DOHH2 (cell line): ENCODE measurements at regions not wholly inside any gene's neighbourhood (a gene's known extent, or its start where the extent isn't known, plus 50 kb on each side); places are given as distances from the start of the nearest gene placed in this dataset.

Experiments used
- H3F3A ChIP-seq: fragments of 200-600 bp; sonication (generic), shearing (Covaris generic); 2 replicates; pipeline ENCODE4 v1.6.0; 2016; ENCODE audit warnings: antibody characterized with exemption, mild to moderate bottlenecking; ENCODE audit not compliant: control insufficient read depth, insufficient read depth
- H3K27ac ChIP-seq: fragments of 200-600 bp; sonication (generic); 2 replicates; pipeline ENCODE4 v1.5.1; 2014; ENCODE audit warnings: low read depth, mild to moderate bottlenecking, low read length, moderate library complexity
- H3K27me3 ChIP-seq: fragments of 200-600 bp; sonication (generic); 2 replicates; pipeline ENCODE4 v1.6.1; 2014; ENCODE audit warnings: mild to moderate bottlenecking, low read length, mixed read lengths; ENCODE audit not compliant: control insufficient read depth
- H3K36me3 ChIP-seq: fragments of 200-600 bp; sonication (generic); 2 replicates; pipeline ENCODE4 v1.6.1; 2014; ENCODE audit warnings: mild to moderate bottlenecking, low read length, moderate library complexity, mixed read lengths; ENCODE audit not compliant: control insufficient read depth
- H3K4me1 ChIP-seq: fragments of 200-600 bp; sonication (generic); 2 replicates; pipeline ENCODE4 v1.6.1; 2014; ENCODE audit warnings: mild to moderate bottlenecking, low read length, mixed read lengths; ENCODE audit not compliant: control insufficient read depth
- H3K4me2 ChIP-seq: fragments of 200-600 bp; sonication (generic); 2 replicates; pipeline ENCODE4 v1.6.0; 2014; ENCODE audit warnings: mild to moderate bottlenecking, low read length, moderate library complexity
- H3K4me3 ChIP-seq: fragments of 200-600 bp; sonication (generic); 2 replicates; pipeline ENCODE4 v1.5.1; 2014; ENCODE audit warnings: mild to moderate bottlenecking, low read length, mixed read lengths
- H3K79me2 ChIP-seq: fragments of 200-600 bp; sonication (generic); 2 replicates; pipeline ENCODE4 v1.6.1; 2014; ENCODE audit warnings: mild to moderate bottlenecking, low read length, mixed read lengths; ENCODE audit not compliant: control insufficient read depth
- H3K9me2 ChIP-seq: fragments of 200-600 bp; sonication (generic); replicated peaks from 2 replicates; pipeline ENCODE4 v1.6.1; 2014; ENCODE audit warnings: mild to moderate bottlenecking, low read length, mixed read lengths; ENCODE audit not compliant: control insufficient read depth
- H3K9me3 ChIP-seq: fragments of 200-600 bp; sonication (generic); 2 replicates; pipeline ENCODE4 v1.6.1; 2014; ENCODE audit warnings: antibody characterized with exemption, low read length, mixed read lengths; ENCODE audit not compliant: control insufficient read depth, insufficient read depth
- H4K20me1 ChIP-seq: fragments of 200-600 bp; sonication (generic); 2 replicates; pipeline ENCODE4 v1.6.0; 2014; ENCODE audit warnings: low read depth, mild to moderate bottlenecking, antibody characterized with exemption, low read length, moderate library complexity; ENCODE audit not compliant: control insufficient read depth, insufficient read depth
- CTCF ChIP-seq: fragments of 200-600 bp; sonication (generic); IDR thresholded peaks from one replicate; pipeline ENCODE4 v1.5.1; 2014; ENCODE audit warnings: antibody characterized with exemption, mild to moderate bottlenecking, low read depth, low read length; ENCODE audit not compliant: poor library complexity, severe bottlenecking
- EZH2phosphoT487 ChIP-seq: fragments of 200-600 bp; sonication (generic); IDR thresholded peaks from 2 replicates; pipeline ENCODE4 v1.6.1; 2017; ENCODE audit warnings: borderline replicate concordance, mild to moderate bottlenecking, antibody characterized with exemption, low read length, moderate library complexity, mixed read lengths

GRCh38 chr13:72599178-72599743 lies 128.2 kb downstream of the MZT1 start:
- Histone ChIP-seq H3F3A (no peaks in the 10 kb centered on the region), H3K4me3 (no peak overlapping the region), H3K27ac (no peak overlapping the region), H3K79me2 (no peaks in the 10 kb centered on the region), H3K4me2 (no peak overlapping the region), H4K20me1 (no peaks in the 10 kb centered on the region), H3K4me1 (no peaks in the 10 kb centered on the region), H3K9me2 (no peaks in the 10 kb centered on the region), H3K36me3 (no peaks in the 10 kb centered on the region), H3K9me3 (no peaks in the 10 kb centered on the region), H3K27me3 (no peaks in the 10 kb centered on the region)
- TF ChIP-seq CTCF (no peak), EZH2phosphoT487 (no peak)

- Histone ChIP-seq H3K4me2 (no peak overlapping the region), H3K9me3 (no peaks in the 10 kb centered on the region), H3K27ac (no peak overlapping the region), H3K4me1 (no peaks in the 10 kb centered on the region), H3F3A (no peaks in the 10 kb centered on the region), H3K79me2 (no peaks in the 10 kb centered on the region), H3K9me2 (no peaks in the 10 kb centered on the region; the same call in 1 of the 2 replicates), H3K27me3 (no peaks in the 10 kb centered on the region), H3K4me3 (no peak overlapping the region), H4K20me1 (no peaks in the 10 kb centered on the region), H3K36me3 (no peaks in the 10 kb centered on the region)
- no peak for TF ChIP-seq EZH2phosphoT487
- TF ChIP-seq CTCF: no peak
Measured at GRCh38 chr13:72590091-72590740, 137.2 kb downstream of the MZT1 start.

GRCh38 chr13:72586518-72586917 lies 140.9 kb downstream of the MZT1 start:
- no peaks in the 10 kb centered on the region for H3F3A ChIP-seq
- H3K27me3 ChIP-seq: no peaks in the 10 kb centered on the region
- H3K9me3 ChIP-seq: no peaks in the 10 kb centered on the region
- H3K79me2 ChIP-seq: no peaks in the 10 kb centered on the region
- H3K4me2 ChIP-seq: no peak overlapping the region
- H3K9me2 ChIP-seq: no peaks in the 10 kb centered on the region; the same call in 1 of the 2 replicates
- no peaks in the 10 kb centered on the region for H3K36me3 ChIP-seq
- no peaks in the 10 kb centered on the region for H3K4me1 ChIP-seq
- no peaks in the 10 kb centered on the region for H4K20me1 ChIP-seq
- no peak overlapping the region for H3K4me3 ChIP-seq
- H3K27ac ChIP-seq: no peak overlapping the region
- TF ChIP-seq EZH2phosphoT487 (no peak), CTCF (no peak)
